NCI-H187 treated with DMSO at 0.1 percent for 48 hours (cell line): ENCODE measurements at regions not wholly inside any gene's neighbourhood (a gene's known extent, or its start where the extent isn't known, plus 50 kb on each side); places are given as distances from the start of the nearest gene placed in this dataset.

Experiments
- DNase-seq: peaks from one replicate; lab custom pipeline; 2025; lab: John Stamatoyannopoulos, UW

DNA sequence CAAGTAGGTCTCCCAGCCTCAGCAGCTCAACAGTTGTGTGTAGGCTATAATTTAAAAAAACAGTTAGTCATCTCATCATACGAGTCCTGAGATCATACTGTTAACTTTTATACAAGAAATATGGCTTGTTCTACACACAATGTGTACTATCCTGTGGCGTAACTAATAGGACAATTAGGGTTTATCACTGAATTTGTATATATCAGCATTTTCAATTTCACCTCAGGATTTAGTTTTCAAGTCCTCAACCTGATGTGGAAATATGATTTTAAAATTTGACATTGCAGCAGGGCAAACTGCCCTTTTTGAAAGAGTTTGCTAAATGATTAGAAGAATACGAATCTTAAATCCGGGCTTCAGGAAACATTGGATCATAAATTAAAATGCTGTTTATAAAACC, 237.2 kb upstream of the CTBP2 start:
- no peak for DNase-seq

DNA sequence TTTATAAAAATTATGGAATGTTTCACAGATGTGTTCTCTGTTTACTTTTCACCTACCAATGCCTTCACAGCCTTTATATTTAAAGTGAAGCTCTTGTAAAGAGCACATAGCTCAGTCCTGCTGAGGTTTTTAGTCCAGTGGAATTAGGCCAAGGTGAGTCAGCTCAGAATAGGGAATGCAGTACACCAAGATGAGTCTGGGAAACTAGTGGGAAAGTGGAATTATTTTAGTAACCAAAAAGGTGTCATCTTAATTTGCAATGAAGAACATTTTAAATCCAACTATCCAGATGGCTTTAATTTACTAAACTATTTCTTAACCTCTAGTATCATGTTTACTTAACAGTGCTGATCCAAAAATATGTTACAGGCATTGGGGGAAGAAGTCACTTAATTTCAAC, 236.3 kb upstream of the CTBP2 start:
- DNase-seq, result no peak

DNA sequence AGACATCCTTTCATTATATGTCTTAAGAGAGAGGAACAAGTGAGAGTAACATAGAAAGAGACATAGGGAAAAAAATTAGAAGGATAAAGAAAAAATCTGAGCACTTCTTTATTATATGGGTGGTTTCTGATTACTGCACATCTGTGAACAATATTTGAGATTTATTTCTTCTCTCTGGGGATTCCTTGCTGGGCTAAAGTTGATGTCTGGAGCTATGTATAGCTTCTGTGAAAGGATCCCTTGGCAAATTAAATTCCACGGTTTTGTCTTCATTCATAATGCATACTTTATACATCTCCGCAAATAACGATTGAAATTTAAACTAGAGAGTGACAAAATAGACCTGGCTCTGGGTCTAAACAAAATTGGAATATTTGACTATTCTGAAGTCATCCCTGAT, 232.2 kb upstream of the CTBP2 start:
- no peak for DNase-seq

DNA sequence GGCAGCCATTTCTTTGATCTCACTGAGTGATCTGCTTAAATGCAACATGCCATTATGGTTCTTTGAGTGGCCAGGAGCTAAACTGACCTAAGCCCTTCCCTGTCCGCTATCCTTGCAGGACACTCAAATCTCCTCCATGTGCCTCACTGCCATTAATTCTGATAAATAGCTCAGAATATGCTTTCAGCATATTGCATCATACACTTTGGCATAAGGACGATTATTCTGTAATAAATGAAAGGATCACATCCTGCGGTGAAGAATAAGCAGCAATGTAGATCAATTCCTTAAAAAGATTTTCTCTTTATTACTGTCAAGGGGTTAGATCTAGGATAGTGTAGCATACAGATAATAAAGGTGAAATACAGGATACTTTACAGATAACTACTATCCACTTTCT, 231.8 kb upstream of the CTBP2 start:
- DNase-seq, result no peak

DNA sequence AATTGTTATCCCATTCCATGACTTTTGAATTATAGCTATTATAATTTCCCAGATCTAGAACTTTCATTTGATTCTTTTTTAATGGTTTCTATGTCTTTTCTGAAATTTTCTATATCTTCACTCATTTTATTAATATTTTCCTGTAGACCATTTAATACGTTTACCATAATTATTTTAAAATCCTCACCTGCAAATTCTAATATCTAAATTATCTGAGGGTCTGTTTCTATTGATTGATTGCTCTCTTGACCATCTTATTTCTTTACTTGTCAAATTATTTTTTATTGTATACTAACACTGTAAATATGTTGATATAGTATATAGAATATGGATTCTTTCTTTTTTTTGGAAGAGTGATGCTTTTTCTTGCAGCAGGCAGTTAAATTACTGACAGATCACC, 229.3 kb upstream of the CTBP2 start:
- DNase-seq, result no peak

DNA sequence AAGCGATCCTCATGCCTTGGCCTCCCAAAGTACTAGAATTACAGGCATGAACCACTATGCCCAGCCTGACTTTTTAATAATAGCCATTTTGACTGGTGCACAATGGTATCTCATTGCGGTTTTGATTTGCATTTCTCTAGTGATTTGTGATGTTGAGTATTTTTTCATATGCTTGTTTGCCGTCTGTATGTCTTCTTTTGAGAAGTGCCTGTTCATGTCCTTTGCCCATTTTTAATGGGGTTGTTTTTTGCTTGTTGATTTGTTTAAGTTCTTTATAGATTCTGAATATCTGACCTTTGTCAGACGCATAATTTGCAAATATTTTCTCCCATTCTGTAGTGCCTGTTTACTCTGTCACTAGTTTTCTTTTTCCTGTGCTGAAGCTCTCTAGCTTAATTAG, 219.2 kb upstream of the CTBP2 start:
- DNase-seq, result no peak

DNA sequence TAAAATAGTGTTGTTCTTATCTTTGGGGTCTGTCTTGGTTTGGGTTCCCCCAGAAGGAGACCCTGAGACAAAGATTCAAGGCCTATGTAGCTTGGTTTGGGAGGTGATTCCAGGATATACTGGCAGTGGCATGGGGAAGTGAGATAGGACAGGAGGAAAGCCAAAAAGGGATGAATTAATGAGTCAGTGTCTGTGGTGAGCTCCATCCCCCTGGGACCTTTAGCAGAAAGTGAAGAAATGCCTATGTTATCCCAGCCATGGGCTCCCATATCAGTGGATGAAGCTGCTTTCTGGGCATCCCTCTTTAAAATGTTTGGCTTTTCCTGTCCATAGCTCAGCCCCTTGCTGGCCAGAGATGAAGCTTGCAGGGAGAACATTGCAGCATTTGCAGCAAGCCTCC, 217.0 kb upstream of the CTBP2 start:
- DNase-seq, result no peak

DNA sequence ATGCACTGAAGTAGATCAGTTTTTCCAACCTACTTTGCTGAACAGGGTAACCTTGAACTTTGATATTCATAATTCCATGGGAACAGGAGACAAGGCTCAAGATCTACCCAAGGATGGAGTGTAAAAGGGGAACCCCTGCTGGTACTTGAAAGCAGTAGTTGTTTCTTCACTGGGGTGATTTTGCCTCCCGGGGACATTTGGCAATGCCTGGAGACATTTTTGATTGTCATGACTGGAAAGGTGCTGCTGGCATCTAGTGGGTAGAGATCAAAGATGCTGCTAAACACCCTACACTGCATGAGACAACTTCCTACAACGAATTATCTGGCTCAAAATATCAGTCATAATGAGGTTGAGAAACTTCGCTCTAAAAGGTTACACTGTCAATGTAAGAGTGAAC, 214.8 kb upstream of the CTBP2 start:
- DNase-seq, result no peak

DNA sequence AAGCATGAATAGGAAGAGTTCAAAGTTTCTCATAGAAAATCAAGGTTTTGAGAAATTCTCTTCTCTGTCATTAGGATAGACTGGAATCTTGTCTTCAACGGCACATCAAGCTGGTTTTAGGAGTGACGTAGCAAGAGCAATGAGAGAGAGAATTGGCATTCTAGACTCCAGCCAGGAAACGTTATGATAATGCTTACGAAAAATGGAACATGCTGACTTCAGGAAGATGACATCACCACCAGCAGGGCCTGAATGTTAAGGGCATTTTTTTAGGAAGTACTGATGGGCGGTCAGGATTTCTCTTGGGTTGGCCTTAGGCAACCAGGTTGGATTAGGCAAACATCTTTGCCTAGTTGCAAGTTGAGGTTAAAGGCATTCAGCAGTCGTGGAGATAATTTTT, 213.2 kb upstream of the CTBP2 start:
- DNase-seq, result no peak

DNA sequence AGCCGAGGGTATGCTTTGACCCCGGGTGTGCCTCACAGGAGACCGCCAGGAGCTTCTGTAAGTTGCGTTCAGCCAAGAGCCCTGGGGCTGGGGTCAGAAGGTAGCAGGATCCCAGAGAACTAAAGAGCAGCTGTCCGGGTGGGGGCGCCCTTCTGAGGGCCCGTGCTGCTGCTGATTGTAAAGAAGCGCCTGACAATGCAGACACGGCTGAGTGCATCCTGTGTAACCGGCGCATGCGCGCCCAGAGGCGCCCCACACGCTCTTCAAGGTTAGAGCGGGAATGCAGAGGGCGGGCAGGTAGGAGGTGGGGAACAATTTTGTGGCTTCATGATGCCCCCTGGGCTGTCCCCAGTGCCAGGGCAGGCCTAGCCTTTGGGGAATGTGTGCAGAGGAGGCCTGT, 210.2 kb upstream of the CTBP2 start:
- DNase-seq, result no peak

DNA sequence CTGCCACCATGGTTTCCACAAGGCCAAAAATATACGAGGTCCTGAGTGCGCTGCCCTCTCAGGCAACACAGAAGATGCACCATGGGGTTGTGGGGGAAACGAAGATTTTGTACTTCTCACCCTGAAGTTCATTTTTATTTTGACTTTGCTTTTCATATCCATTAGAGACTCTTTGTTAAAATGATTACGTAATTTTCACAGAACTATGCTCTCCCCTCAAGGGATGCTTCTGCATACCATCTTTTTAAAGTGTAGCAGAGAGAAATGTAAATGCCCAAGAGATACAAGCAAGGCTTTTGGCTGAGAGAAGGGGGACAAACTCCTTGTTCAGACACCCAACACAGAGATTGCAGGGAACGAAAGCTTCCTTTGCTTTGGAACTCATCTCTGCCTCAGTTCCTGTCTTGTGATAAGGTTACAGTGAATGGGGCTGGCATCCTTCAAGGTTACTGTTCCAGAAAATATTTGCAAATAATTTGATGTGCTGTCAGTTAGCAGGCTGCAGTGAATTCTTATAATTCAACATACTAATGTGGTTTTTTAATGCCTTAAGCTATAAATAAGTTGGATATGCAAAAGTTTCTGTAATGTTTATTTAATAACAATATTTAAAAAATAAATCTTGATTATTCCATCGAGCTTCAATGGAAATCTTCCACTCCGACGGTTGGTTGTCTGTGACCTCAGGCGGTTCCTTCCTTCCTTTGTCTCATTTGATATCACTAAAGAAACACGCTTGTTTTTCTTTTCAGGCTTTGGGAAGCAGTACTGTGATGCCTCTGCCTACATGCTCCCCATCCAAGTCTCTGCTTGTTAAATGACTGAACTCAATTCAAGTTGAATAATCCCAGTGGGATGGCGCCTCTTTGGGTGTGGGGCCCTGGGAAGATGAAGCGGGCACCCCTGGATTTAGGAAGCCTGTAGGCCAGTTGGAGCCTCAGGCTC, 209.3 kb upstream of the CTBP2 start:
- no peak for DNase-seq

DNA sequence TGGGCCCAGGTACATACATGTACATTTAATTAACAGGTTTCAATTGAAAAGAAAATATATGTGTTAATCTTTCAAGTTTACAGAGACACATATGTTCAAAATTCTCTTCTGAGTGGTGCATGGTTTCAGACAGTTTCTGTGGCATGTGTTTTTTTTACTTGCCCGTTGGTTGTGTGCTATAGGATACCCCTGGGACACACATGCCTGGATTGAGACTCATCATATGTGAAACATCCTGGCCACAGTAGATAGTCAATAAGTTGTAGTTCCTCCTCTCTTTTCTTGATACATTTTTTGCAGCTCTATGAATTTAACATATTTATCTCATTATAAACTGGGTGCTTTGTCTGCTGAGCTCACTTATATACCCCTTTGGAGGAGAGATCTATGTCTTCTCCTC, 207.8 kb upstream of the CTBP2 start:
- DNase-seq, result no peak

DNA sequence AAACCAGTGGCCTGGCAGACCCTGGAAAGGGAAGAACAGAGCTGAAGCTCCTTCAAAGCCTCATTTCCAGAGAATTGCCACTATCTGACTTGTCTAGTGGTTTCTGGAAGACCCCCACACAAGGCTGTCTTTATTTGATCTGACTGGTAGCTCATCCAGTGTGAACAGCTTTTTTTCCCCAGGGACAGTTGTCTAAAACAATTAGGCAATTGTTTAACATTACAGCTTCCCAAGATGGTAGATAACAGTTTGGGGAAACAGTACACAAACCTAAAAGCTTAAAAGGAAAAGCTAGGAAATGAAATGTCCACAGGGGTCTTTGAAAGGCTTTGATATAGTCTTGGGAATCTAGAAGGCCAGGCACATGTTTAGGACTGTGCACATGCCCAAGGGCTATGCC, 203.4 kb upstream of the CTBP2 start:
- DNase-seq, result no peak

DNA sequence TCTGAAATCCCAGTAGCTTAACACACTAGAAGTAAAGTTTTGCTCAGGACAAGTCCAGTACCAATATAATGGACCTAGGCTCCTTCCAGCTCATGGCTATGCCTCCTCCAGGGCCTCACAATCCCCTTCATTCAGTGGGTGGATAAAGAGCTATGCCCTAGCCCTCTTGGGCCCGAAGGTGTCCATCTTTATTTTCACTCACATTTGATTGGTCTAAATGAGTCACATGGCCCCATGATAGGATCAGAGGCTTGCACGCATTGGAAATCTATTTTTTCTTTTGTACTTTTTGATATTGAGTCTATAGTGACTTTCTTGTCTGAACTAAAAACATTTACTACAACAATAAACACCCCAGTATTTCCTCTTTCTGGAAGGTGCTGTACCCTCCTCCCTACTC, 202.6 kb upstream of the CTBP2 start:
- no peak for DNase-seq

DNA sequence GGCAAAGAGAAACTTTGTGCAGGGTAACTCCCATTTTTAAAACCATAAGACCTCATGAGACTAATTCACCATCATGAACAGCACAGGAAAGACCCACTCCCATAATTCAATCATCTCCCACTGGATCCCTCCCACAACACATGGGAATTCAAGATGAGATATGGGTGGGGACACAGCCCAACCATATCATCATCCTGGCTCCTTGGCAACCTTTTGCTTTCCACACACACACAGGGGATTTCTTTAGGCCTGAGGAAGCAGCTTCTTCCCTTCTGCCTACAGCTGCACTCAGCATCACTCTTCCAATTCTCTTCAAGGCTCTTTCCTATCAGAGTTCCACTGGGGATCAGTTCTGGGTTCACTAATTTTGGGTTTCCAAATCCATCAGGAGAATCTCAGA, 199.0 kb upstream of the CTBP2 start:
- no peak for DNase-seq

DNA sequence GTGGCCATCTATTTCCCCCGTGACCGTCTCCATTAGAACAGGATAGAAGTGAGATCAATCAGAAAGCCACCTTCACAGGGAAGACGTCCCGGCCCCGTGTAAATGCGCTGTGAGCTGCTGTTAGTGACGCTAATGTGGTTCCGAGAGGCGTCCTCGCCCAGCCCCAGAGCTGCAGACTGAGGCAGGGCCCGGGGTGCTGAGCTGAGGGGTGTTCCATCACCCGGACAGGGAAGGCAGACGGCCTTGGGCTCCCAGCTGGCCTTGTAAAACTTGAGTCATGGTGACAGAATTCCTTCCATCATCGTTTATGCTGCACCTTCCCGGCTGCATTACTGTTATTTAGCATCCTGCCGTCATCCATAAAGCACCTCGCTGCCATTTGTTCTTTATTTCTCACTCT, 195.3 kb upstream of the CTBP2 start:
- DNase-seq, result no peak

DNA sequence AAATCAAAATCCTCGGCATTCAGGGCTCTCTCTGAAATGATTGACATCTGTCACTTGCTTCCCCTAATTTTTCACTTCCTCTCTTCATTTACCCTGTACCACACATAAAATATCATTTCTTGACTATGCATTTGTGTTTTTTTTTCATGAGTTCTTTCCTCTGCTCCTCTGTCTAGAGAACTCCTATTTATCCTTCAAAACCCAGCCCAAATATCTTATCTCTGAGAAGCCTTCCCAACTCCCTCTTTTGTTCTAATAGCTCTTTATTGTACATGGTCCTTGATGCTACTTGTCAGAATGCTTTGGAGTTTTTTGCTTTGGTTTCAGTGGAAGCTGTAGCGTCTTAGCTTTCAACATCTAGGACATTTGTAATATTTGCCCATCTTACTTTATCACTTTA, 190.2 kb upstream of the CTBP2 start:
- no peak for DNase-seq

DNA sequence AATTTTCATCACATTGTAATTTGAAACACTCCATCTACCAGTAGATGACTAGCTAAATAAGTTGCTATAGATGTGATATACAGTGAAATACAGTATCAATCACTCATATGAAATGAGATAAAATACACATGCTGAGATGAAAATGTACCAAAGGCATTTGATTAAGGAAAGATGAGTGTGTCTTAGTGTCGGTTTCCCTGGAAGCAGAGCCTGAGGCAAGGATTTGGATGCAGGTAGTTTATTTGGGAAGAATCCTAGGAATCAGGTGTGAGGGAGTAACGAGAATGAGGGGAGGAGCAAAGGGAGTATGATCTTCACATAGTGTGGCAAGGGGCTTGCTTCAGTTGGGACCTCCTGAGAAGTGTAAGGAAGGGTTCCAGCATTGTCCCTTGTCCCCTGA, 188.2 kb upstream of the CTBP2 start:
- no peak for DNase-seq

DNA sequence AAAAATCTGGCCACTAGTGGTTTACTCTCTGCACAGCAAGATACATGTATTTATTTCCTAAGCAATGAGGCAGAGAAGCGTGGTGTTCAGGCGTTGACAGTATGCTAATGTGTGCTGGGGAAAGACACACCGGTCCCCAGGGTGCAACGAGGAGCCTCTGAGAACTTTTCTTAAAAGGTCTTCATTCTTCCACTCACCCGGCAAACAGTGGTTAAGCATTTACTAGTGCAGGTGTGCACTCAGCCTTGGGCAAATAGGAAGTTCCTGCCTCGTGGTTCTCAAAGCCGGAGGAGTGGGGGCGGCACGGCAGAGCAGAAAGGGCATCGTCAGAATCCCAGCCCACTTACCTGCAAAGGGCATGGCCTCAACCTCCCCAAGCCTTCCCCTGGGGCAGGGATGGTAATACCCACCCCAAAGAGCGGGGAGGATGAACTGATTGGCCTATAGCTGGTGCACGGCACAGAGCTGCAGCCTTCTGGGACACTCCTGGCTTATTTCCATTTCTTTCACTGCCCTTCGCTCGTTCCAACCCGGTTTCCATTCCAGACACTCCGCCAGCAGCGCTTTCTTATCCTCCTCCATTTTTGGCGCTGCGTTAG, 184.3 kb upstream of the CTBP2 start:
- no peak for DNase-seq

DNA sequence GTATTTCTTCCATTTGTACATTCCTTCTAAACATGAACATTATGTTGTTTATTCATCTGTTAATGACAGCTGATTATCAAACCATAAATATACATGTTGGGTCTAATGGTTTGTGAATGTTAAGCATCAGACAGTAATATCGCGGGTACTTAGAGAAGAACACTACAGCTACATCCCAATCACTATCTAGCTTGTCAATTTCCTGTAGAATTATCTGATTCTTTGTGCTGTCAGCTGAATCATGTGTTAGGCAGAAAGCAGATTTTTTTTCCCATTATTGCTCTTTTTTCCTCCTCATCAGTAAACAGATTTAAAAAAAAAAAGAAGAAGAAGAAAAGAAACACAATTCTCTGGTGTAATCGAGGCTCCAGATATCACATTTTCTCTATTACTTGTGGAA, 183.6 kb upstream of the CTBP2 start:
- no peak for DNase-seq

DNA sequence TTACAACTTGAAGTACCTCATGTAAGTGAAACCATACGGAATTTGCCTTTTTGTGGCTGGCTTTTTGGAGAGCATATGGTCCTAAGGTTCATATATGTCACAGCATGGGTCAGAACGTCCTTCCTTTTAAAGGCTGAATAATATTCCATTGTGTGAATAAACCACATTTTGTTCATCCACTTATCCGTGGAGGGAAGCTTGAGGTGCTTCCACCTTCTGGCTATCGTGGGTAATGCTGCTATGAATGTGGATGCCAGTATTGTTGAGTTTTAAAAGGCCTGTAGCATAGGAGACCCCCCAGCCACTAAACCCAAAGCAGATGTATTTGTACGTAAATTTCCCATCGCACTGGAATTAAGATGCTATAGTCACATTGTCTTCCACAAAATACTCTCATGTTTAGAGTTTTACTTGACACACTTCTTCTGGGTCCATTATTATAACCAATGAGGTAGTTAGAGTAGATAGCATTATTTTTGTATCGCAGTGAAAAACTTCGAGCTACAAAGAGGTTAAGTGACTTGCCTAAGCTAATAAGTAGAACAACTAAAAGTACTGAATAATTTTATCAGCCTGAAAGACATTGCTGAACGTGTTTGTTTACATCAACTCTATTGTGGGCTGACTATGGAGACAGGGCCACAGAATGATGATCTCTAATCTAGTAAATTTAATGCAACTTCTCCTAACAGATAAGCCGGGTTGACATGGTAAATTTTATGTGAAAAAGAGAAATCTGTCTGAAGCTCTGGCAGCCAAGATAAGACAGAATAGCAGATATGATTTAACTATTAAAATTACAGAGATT, 183.0 kb upstream of the CTBP2 start:
- no peak for DNase-seq

DNA sequence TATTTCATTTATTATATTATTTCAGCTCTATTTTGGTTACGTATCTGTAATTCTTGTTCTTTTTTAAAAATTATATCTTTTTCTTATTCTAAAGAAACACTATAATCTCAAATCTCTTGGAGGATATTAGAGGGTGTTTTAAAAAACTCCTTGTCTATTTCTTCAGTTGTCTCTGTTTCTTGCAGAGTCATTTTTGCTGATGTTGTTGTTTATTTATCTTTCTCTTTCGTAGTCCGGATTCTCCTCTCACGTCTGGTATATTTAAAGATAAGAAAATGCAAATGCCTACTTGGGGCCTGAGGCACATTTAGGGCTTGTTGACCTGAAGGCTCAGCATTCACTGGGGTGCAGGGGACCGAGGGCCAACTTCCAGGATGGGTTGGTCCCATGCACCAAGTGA, 181.2 kb upstream of the CTBP2 start:
- DNase-seq, result no peak

DNA sequence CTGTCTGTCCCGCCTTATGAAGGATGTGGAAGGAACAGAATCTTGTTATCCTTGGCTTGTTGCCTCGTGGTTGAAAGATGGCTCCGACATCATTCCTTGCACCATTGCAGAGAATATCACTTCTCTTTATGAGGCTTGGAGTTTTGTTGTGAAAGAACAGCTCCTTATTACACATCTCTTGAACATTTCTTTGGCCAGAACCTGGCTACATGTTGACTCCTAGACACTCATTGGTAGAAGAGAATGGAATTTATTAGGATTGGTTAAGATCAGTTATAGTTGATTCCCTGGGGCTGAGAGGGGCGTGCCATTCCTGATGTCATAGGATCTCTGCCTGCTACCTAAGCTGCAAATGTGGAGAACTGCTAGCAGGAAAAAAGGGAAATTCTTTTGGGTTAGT, 180.5 kb upstream of the CTBP2 start:
- no peak for DNase-seq
